ENCODE measurements at regions not wholly inside any gene's neighbourhood (a gene's known extent, or its start where the extent isn't known, plus 50 kb on each side); places are given as distances from the start of the nearest gene placed in this dataset.
"Not testable (repeated sequence)": the region's sequence is repeated elsewhere in the genome, so short reads cannot be mapped to it uniquely, and the experiment has no call there.

DNA sequence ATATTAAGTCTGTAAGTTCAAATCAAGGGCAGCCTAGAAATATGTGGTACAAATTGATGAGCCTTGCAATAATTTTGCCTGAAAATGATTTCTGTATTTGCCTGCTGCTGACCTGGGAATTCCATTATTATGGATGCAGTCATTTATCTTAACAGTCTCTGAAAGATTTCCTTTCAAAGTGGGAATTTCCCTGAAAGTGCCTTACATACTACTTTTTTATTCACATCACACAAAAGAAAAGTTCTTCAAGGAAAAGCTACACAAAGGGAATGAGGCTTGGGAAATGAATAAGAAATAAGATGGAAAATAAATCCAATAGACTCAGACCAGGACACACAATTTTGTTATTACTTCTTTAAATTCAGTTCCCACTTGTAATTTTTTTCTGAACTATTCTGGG, 537.8 kb upstream of the PTGER4 start:
- DNase-seq (ENCODE audit: low read depth in 3 of 3), result no peak

DNA sequence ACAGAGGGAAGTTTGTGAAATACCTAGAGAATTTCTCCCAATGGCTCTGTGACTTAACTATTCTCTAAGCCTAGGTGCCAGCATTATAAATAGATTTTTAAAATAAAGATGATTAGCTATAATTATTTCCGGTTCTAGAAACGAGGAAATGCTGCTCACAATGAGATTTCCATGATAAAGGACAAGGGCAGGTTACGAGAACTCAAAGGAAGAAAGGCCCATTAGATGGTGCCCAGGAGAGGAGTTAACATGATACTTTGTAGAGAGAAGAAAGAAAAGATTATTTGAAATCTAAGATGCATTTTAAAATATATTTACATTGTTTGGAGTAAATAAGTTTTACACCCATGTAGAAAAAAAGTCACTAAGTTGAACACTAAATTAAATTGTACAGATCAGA, 538.3 kb upstream of the PTGER4 start:
- DNase-seq (ENCODE audit: low read depth in 3 of 3), result no peak

DNA sequence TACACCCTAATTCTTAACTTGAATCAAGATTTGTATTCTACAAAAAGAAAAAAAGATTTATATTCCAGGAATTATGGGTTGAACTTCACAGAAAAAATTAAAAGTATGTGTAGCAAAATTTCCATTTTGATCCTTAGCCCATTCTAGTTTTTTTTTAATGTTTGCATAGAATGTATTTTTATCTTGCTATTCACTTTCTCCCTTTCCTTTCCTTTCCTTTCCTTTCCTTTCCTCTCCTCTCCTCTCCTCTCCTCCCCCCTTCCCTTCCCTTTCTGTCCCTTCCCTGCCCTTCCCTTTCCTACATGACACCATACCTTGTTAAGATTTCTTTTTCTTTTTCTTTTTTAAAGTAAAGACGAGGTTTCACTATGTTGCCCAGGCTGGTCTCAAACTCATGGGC, 542.5 kb upstream of the PTGER4 start:
- no peak for DNase-seq (ENCODE audit: low read depth in 3 of 3)

DNA sequence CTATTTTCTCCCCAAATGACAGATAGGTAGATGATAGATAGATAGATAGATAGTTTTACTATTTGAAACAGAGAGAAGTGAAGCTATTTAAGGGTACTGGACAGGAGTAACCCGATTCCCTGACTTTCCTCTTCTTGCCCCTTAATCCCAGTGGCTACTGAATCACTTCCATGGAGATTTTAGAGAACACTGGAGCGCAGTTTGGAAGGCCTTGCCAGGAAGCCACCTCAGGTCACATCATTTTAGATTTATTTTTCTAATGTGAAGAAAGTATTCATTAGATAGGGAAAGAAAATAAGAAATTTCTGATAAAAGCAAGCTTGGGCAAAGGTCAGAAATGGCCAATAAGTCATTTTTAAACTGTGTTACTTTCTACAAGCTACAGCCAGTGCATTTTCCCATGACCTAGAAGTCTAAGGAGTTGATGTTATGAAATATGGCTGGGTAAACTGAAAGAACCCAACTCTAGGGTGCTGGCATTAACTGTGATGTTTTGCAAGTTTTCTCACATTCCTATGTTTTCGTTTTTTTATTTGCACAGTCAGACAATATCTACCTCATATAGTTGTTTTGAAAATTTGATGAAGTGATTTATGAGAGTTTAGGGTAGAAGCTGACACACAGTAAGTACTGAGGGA, 544.7 kb upstream of the PTGER4 start:
- DNase-seq (ENCODE audit: low read depth in 3 of 3), result no peak

DNA sequence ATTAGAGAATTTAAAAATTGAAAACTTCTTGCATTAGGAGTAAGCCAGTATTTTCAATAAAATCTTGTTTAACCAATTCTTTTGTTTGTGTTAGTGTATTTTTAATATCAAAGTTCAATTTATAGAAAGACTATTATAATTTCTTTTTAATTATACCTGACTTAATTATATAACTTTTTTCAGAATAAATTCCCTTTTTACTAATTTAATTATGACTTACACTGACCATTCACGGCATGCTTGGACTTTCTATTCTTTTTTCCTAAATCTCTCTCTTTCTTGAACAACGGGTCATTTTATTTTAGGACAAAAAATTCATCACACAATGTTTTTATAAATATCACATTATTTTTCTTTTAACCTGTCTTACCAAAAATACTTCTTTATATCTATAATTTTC, 555.3 kb upstream of the PTGER4 start:
- DNase-seq (ENCODE audit: low read depth in 3 of 3), result no peak

DNA sequence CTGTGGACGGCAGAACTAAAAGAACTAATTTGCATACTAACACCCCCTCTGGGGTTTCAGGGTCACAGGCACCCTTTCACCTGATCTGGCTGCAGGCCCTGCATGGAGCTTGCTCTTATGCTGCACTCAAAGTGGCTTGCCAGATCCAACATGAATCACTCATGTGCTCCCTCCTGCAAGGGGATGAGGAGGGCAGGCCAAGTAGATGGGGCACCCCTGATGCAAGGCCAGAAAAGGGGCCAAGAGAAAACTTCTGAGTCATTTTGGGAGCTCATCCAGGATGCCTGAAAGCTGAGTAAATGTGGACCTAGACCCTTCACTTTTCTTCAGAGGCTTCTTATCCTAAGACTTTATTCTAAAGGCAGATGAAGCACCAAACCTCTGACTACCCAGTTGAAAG, 558.5 kb upstream of the PTGER4 start:
- no peak for DNase-seq (ENCODE audit: low read depth in 3 of 3)

DNA sequence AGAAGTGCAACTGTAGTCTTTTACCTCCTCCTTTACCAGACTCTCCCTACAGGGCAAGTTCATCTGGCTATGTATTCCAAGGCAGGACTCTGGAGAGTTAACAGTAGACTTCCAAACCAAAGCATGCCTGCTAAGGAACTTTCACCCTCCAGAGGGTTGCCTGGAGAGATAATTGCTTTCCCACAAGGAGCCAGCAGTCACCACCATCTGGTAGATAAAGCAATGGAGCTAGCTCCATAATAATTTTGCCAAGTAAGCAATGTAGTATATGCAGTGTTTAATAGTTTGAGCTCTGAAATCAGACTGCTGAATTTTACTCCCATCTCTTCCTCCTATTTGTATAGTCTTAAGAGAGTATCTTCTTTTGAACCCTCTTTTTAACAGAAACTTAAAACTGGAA, 566.8 kb upstream of the PTGER4 start:
- DNase-seq (ENCODE audit: low read depth in 3 of 3), result no peak

DNA sequence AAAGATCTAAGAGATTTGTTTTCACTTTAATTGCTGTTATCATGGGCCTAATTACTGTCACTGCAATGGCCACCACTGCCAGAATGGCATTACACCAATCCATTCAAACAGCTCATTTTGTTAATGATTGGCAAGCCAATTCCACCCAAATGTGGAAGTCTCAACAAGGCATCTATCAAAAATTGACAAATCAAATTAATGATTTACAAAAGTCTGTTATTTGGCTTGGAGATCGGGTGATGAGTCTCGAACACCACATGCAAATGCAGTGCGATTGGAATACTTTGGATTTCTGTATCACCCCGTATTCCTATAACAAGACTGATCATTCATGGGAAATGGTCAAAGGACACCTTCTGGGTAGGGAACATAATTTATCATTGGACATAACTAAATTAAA, 568.7 kb upstream of the PTGER4 start:
- DNase-seq (ENCODE audit: low read depth in 3 of 3), result not testable (repeated sequence)

DNA sequence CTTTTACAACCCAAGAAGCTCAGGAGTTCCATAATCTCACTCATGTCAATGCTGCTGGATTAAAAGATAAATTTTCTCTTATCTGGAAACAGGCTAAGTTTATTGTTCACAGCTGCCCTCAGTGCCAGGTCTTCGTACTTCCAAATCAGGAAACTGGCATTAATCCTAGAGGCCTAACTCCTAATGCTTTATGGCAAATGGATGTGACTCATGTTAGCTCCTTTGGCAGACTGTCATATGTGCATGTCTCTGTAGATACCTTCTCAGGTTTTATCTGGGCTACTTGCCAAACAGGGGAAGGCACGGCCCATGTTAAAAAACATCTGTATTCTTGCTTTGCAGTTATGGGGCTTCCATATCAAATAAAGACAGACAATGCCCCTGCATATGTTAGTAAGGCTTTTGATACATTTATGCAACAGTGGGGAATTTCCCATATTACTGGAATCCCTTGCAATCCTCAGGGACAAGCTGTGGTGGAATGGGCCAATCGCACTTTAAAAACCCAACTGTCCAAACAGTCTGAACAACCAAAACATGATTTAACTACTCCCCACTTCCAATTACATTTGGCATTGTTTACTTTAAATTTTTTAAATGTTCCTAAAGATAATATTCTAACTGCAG, 570.8 kb upstream of the PTGER4 start:
- DNase-seq (ENCODE audit: low read depth in 3 of 3), result not testable (repeated sequence)

DNA sequence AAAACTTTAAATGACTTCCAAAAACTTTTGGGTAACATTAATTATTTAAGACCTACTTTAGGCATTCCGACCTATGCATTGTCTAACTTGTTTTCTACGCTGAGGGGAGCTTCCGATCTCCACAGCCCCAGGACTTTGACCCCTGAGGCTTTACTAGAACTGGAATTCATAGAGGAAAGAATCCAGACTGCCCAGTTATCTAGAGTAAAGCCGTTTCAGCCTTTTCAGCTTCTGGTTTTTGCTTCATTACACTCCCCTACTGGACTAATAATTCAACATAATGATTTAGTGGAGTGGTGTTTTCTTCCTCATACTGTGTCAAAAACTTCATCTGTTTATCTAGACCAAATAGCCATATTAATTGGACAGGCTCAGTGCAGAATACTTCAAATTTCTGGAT, 571.9 kb upstream of the PTGER4 start:
- DNase-seq (ENCODE audit: low read depth in 3 of 3), result not testable (repeated sequence)

DNA sequence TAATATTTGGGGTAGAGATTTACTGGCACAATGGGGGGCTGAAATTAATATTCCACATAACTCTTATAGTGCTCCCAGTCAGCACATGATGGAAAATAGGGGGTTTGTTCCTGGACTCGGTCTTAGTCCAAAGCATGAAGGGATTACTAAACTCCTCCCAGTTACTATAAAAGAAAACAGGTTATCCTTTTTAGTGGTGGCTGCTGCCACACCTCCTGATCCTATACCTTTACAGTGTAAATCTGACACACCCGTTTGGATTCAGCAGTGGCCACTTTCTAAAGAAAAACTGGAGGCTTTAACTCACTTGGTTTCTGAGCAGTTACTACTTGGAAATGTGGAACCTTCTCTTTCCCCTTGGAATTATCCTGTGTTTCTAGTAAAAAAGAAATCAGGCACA, 572.9 kb upstream of the PTGER4 start:
- DNase-seq (ENCODE audit: low read depth in 3 of 3), result no peak

DNA sequence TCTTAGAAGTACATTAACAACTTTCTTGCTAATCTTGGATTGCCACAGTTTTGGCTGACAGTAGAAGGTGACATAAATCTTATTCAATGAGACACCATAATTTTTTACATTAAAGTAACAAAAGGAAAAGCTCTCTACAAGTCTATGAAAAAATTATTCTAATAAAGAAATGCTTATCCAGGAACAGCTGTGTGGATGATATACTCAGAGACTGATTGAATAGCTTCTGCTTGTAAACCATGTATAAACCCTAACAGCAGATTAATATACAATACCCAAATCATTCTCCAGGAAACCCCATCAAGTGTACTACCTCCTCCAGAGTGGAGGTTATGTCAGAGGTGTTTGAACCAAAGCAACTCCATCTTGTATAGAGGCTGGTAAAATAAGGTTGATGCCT, 581.4 kb upstream of the PTGER4 start:
- no peak for DNase-seq (ENCODE audit: low read depth in 3 of 3)

DNA sequence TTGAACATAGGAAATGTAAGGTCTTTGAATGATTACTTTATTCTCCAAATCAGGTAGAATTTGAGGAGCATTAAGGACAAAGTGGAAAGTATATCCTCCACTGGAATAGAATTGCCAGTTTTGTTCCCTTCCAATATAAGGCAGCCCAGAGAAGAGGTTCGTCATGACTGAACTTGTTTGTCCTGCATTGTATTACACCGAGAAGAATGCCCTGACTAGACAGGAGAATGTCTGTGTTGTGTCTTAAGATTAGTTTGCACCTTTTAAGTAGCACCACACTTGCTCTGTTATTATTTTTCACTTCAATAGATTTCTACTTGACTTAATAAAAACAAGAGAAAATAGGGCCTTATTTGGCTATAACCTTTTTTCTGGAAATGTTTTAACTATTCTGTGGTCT, 586.2 kb upstream of the PTGER4 start:
- no peak for DNase-seq (ENCODE audit: low read depth in 3 of 3)

DNA sequence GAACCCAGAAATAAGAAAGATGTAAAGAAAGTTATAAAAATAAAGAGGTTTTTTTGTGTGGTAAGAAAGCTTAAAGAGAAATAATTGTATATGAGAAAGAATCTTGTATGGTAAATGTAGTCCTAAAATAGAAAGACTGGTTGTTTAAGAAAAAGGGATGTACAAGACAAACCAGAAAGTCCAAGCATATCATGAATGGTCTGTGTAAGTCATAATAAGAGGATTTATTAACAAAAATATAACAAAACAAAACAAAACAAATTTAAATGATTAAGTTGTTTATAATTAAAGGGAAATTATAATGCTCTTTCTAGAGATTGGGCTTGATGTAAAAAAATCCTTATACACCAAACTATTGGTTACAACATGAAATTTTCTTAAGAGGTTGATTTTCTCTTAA, 590.4 kb upstream of the PTGER4 start:
- DNase-seq (ENCODE audit: low read depth in 3 of 3), result no peak

DNA sequence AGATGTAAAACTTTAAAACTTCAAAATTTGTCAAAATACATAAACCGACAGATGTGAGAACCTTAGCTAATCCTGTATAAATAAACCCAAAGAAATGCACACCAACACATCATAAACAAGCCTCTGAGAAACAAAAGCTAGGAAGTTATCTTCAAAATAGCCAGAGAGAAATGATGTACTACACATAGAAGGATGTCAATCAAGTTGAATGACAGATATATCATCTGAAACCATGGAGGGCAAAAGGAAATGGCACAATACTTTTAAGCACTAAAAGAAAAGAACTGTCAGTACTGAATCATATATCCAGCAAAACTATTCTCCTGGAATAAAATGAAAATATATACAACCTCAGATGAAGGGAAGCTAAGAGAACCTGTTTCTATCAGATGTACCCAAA, 595.1 kb upstream of the PTGER4 start:
- DNase-seq (ENCODE audit: low read depth in 3 of 3), result no peak

DNA sequence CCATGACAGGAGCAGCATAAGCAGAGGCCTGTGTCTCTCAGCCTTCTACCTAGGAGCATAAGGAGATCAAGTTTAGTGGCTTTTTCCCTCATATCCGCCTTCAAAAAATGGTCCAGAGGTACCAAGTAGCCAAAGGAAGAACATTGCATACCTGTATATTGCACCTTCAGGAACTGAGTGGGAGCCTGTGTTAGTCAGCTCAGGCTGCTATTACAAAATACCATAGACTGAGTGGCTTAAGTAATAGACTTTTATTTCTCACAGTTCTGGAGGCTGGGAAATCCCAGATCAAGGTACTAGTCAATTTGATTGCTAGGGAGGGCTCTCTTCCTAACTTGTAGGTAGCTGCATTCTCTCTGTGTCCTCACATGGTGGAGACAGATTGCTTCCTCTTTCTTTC, 597.4 kb upstream of the PTGER4 start:
- DNase-seq (ENCODE audit: low read depth in 3 of 3), result no peak

DNA sequence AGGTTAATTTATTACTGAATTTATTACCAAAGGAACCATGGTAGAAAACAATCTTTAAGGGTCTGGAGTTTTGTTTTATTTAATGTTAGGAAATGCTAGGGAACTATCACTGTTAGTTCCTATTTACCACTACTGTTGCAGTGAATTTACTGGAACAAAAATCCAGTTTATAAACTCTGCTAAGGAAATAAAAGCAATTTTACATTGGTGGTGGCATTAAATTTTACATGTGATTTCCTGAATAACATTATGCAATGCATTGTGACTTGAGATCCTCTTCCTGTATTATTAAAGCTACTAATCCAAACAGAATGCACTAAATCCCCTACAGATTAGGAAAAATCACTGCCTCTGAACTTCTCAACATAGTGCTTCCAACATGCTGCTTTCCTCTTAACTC, 599.5 kb upstream of the PTGER4 start:
- DNase-seq (ENCODE audit: low read depth in 3 of 3), result no peak

DNA sequence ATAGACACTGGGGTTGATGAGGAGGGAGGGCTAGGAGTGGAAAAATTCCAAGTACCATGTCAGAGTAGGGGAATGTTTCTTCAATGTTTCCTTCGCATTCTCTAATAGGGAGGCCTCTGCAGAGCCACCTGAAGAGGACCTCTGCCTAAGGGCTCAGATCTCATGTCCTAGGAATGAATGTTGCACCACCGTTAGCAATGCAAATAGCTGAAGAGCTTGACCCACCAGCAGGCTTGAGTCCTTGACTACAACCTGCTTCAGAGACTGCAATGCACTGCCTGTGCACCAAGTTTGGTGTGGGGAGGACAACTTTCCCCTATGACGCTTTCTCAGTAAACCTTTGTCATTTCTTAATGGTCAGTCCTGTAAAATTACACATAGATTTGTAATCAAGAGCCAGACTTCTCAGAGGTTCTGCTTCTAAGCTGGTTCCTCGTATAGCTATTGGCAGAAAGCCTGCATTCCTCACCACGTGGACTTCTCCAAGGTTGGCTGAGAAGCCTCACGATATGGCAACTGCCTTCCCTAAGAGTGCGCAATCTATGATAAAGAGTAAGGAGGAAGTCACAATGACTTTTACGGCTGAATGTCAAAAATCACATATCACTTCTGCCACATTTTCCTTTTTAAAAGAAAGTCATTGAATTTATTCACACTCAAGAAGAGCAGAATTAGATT, 600.7 kb upstream of the PTGER4 start:
- DNase-seq (ENCODE audit: low read depth in 3 of 3), result no peak

DNA sequence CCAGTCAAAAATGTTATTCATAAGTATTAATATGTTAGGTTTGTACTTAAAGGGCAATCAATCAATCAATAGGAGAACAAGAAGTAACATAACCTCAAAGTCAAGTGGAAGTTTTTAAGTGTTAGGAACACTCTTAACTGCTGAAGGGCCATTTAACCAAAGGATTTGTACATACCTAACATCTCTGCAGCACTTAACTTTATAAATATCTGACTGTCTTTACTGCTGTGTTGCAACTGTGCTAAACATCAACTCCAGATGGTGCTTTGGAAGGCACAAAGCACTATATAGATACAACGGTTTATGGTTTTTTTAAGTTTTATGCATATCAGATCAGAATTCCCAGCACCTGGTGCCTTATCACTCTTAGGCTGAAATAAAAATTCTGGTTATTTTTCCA, 604.9 kb upstream of the PTGER4 start:
- no peak for DNase-seq (ENCODE audit: low read depth in 3 of 3)

DNA sequence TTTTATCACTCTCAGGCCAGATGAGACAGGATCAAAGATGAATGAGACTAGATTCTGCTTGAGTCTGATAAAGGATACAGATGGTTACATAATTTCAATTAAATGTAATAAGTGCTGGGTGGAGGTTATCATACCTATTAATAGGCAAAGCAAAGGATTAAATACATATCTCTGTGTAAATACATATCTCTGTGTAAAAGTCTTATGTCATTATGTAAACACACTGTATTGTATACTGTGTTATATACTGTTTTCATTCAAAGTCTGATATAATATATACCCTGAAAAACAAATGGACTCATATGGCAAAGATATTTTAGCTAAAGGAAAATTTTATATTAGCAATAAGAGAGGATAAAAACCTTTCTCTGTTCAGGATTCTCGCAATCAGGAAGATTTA, 605.8 kb upstream of the PTGER4 start:
- DNase-seq (ENCODE audit: low read depth in 3 of 3), result no peak

DNA sequence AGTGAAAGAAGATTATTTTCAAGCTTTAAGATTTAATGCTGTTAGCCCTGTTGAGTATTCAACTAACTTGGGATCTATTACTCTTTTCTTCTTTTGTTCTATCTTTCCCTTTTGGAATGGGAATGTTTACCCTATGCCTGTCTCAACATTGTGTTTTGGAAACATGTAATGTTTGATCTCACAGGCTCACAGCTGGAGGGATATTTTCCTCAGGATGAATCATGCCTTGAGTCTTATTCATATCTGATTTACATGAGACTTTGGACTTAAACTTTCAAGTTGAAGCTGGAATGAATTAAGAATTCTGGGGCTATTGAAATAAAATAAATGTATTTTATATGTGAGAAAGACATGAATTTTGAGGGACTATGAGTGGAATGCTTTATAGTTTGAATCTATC, 607.8 kb upstream of the PTGER4 start:
- DNase-seq (ENCODE audit: low read depth in 3 of 3), result no peak

DNA sequence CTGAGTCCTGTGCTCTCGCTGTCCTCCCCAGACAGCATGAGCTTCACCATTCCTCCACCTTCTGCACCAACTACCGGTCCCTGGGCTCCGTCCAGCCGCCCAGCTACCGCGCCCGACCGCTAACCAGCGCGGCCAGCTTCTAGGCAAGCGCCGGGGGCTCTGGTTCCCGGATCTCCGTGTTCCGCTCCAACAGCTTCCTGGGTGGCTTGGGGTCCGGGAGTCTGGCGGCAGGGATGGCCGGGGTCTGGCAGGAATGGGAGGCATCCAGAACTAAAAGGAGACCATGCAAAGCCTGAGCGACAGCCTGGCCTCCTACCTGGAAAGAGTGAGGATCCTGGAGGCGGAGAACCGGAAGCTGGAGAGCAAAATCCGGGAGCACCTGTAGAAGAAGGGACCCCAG, 613.1 kb upstream of the PTGER4 start:
- no peak for DNase-seq (ENCODE audit: low read depth in 3 of 3)

DNA sequence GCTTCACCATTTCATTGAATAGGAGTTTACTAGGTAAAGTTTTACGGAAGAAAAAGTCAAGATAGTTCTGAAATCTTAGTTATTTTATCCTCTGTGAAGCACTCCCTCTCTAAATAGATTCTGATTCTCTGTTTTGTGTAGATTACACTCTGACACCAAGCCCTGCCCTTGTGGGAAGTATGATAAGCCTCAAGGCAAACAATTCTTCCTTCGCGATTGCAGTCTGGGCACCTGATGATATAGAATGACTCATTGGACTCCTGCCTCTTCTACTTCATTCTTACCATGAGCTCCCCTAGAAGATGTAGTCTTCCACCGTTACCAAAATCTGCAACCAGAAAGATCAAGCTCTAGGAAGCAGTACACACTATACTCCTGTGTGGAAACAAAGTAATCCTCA, 626.9 kb upstream of the PTGER4 start:
- DNase-seq (ENCODE audit: low read depth in 3 of 3), result no peak

DNA sequence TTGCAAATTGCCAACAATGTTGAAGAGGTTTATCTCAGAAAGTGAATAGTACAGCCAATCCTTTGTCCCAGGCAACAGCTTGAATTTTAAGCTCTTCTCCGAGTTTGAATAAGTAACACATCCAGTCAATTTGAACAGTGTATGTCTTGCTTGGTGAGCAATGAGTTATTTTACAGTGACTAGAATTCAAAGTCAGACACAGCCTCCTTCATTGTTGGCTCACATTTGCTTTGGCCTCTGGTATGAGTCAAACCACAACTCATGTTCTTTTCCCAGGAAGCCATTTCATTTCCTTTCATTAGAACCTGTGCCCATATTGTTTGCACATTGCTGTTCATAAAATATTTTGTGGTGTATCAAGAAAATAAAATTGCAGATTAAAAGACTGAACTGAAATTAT, 622.0 kb upstream of the DAB2 start:
- DNase-seq (ENCODE audit: low read depth in 3 of 3), result no peak
